HCT116 (cell line): ENCODE measurements at regions not wholly inside any gene's neighbourhood (a gene's known extent, or its start where the extent isn't known, plus 50 kb on each side); places are given as distances from the start of the nearest gene placed in this dataset.

Experiments used
- ATAC-seq: fragments of 200-7000 bp; cut with Tn5 transposase; 2 replicates; pipeline ENCODE4 v1.9.1; 2020; ENCODE audit warnings: mild to moderate bottlenecking, moderate library complexity
- BruUV-seq: library from RNA; stranded (reverse); fragments of 400-500 nt; replicated peaks from 2 replicates; lab custom pipeline; 2021; lab: Mats Ljungman, UMichigan
- CTCF ChIA-PET: fragments of 300-600 bp; sonication (Branson Sonifier 250); formaldehyde crosslinking; loops from one replicate; lab custom pipeline; 2021; ENCODE audit warnings: antibody characterized with exemption; lab: Charles Lee
- POLR2A ChIA-PET: fragments of 300-600, 350-600 bp; sonication (Branson Sonifier 250); formaldehyde crosslinking; loops from one replicate; lab custom pipeline; 2021; ENCODE audit warnings: antibody characterized with exemption; lab: Charles Lee
- RAD21 ChIA-PET, 2 experiments: fragments of 300-600 bp; sonication (Branson Sonifier 250); formaldehyde crosslinking; loops; one replicate each; lab custom pipeline; 2023; ENCODE audit warnings: low total read pairs in 2 of 2; ENCODE audit not compliant: uncharacterized antibody in 2 of 2, unreplicated experiment in 2 of 2, low non-redundant PET in 1 of 2; lab: Charles Lee
- DNase-seq: peaks from one replicate; pipeline ENCODE4 v3.0.0-alpha.2; 2010; ENCODE audit warnings: low read depth, low spot score
- H2AFZ ChIP-seq: fragments of 200-600 bp; shearing (Covaris generic), sonication (generic); 2 replicates; pipeline ENCODE4 v1.6.1; 2017; ENCODE audit warnings: low read depth, mixed run types, mixed read lengths, antibody characterized with exemption, low read length; ENCODE audit not compliant: poor library complexity, severe bottlenecking
- H3K27ac ChIP-seq: 2 replicates; pipeline ENCODE4 v1.5.1; 2012; ENCODE audit warnings: low read depth, low read length
- H3K27me3 ChIP-seq: fragments of 200-600 bp; sonication (generic); 2 replicates; pipeline ENCODE4 v1.6.1; 2016; ENCODE audit warnings: mixed run types, low read length, mixed read lengths; ENCODE audit not compliant: insufficient read depth
- H3K36me3 ChIP-seq, 2 experiments: fragments of 200-500 bp in 1 of 2; fragments of 200-600 bp in 1 of 2; sonication (Bioruptor generic) in 1 of 2; sonication (generic) in 1 of 2; 2 replicates each; pipeline versions ENCODE4 v1.5.1 to v1.6.1; 2014 to 2016; ENCODE audit warnings: low read length in 2 of 2, inconsistent platforms in 1 of 2, mixed read lengths in 1 of 2, mixed run types in 1 of 2; ENCODE audit not compliant: insufficient read depth in 2 of 2, control insufficient read depth in 1 of 2
- H3K4me1 ChIP-seq, 2 experiments: fragments of 200-600 bp in 1 of 2; sonication (generic) in 1 of 2; 2 replicates each; pipeline versions ENCODE4 v1.5.1 to v1.6.1; 2012 to 2017; ENCODE audit warnings: low read length in 2 of 2, inconsistent platforms in 1 of 2, mild to moderate bottlenecking in 1 of 2, mixed read lengths in 1 of 2, mixed run types in 1 of 2, moderate library complexity in 1 of 2; ENCODE audit not compliant: insufficient read depth in 2 of 2, control insufficient read depth in 1 of 2
- H3K4me2 ChIP-seq: fragments of 200-600 bp; sonication (generic); 2 replicates; pipeline ENCODE4 v1.6.1; 2017; ENCODE audit warnings: mixed run types, low read length, mixed read lengths
- H3K4me3 ChIP-seq, 2 experiments: fragments of 200-600 bp in 1 of 2; sonication (generic) in 1 of 2; replicated peaks in 1 of 2; 2 replicates each; pipeline ENCODE4 v1.5.1; 2011 to 2016; ENCODE audit warnings: low read length in 2 of 2, control low read depth in 1 of 2, low read depth in 1 of 2, mild to moderate bottlenecking in 1 of 2, mixed read lengths in 1 of 2, mixed run types in 1 of 2
- H3K79me2 ChIP-seq: fragments of 200-600 bp; sonication (generic); 2 replicates; pipeline ENCODE4 v1.6.1; 2017; ENCODE audit warnings: mild to moderate bottlenecking, mixed run types, low read length, moderate library complexity, mixed read lengths; ENCODE audit not compliant: insufficient read depth
- H3K9ac ChIP-seq: fragments of 200-600 bp; sonication (generic); 2 replicates; pipeline ENCODE4 v1.6.1; 2016; ENCODE audit warnings: low read length, mixed read lengths
- H3K9me2 ChIP-seq: fragments of 200-600 bp; sonication (generic), shearing (Covaris generic); 2 replicates; pipeline ENCODE4 v1.6.1; 2017; ENCODE audit warnings: mixed run types, mild to moderate bottlenecking, moderate library complexity; ENCODE audit not compliant: insufficient read depth
- H3K9me3 ChIP-seq, 2 experiments: fragments of 200-500 bp in 1 of 2; fragments of 200-600 bp in 1 of 2; sonication (Bioruptor generic) in 1 of 2; sonication (generic) in 1 of 2; 2 replicates each; pipeline ENCODE4 v1.6.1; 2014 to 2017; ENCODE audit warnings: low read length in 2 of 2, mixed read lengths in 2 of 2, inconsistent platforms in 1 of 2, low read depth in 1 of 2, mild to moderate bottlenecking in 1 of 2, mixed run types in 1 of 2, moderate library complexity in 1 of 2; ENCODE audit not compliant: control insufficient read depth in 1 of 2, insufficient read depth in 1 of 2
- H4K20me1 ChIP-seq: fragments of 200-600 bp; sonication (generic), shearing (Covaris generic); 2 replicates; pipeline ENCODE4 v1.6.1; 2017; ENCODE audit warnings: mixed run types, mild to moderate bottlenecking, moderate library complexity; ENCODE audit not compliant: insufficient read depth
- CBX3 ChIP-seq: IDR thresholded peaks from 2 replicates; pipeline ENCODE4 v1.6.1; 2012; ENCODE audit warnings: low read depth
- EGR1 ChIP-seq: IDR thresholded peaks from 2 replicates; pipeline ENCODE4 v1.6.1; 2012; ENCODE audit warnings: low read depth
- ELF1 ChIP-seq: IDR thresholded peaks from 2 replicates; pipeline ENCODE4 v1.6.1; 2012; ENCODE audit warnings: low read depth, borderline replicate concordance
- EZH2 ChIP-seq: fragments of 200-600 bp; sonication (generic); IDR thresholded peaks from 2 replicates; pipeline ENCODE4 v1.6.1; 2017; ENCODE audit warnings: antibody characterized with exemption, mixed run types
- EZH2phosphoT487 ChIP-seq: fragments of 200-600 bp; IDR thresholded peaks from 2 replicates; pipeline ENCODE4 v1.6.1; 2018; ENCODE audit warnings: antibody characterized with exemption, borderline replicate concordance
- JUND ChIP-seq: IDR thresholded peaks from 2 replicates; pipeline ENCODE4 v1.6.1; 2012
- POLR2A ChIP-seq: IDR thresholded peaks from 2 replicates; pipeline ENCODE4 v1.7.0; 2011; ENCODE audit warnings: borderline replicate concordance; ENCODE audit not compliant: insufficient read depth, insufficient read length; ENCODE audit errors: extremely low read depth
- SIN3A ChIP-seq: IDR thresholded peaks from 2 replicates; pipeline ENCODE4 v1.6.1; 2012; ENCODE audit warnings: low read depth
- SP1 ChIP-seq: IDR thresholded peaks from 2 replicates; pipeline ENCODE4 v1.6.1; 2012; ENCODE audit warnings: low read depth
- TCF7L2 ChIP-seq: IDR thresholded peaks from 2 replicates; pipeline ENCODE4 v1.7.0; 2011; ENCODE audit warnings: borderline replicate concordance, inconsistent platforms; ENCODE audit not compliant: insufficient read depth, insufficient read length; ENCODE audit errors: extremely low read depth
- YY1 ChIP-seq: IDR thresholded peaks from 2 replicates; pipeline ENCODE4 v1.6.1; 2011; ENCODE audit warnings: low read length, low read depth, moderate library complexity, mild to moderate bottlenecking; ENCODE audit not compliant: insufficient replicate concordance; ENCODE audit errors: extremely low read depth
- ZBTB33 ChIP-seq: IDR thresholded peaks from 2 replicates; pipeline ENCODE4 v1.6.1; 2011; ENCODE audit warnings: mild to moderate bottlenecking, low read length, moderate library complexity; ENCODE audit not compliant: insufficient replicate concordance; ENCODE audit errors: extremely low read depth
- ZFX ChIP-seq: fragments of 450-650 bp; IDR thresholded peaks from 2 replicates; pipeline ENCODE4 v1.6.1; 2017
- ZNF274 ChIP-seq: fragments of 200-500 bp; sonication (Bioruptor generic); IDR thresholded peaks from 2 replicates; pipeline ENCODE4 v1.6.1; 2014; ENCODE audit warnings: mild to moderate bottlenecking, low read depth, low read length, inconsistent platforms
- intact Hi-C: fragments of 100-400 bp; cut with micrococcal nuclease; formaldehyde crosslinking; loops from 2 replicates; pipeline ENCODE4 v1.10.0; 2022
- TF ChIP-seq, protein P1 (sequence below), 3 experiments: fragments of 200-600 bp in 1 of 3; sonication (generic) in 1 of 3; IDR thresholded peaks in 2 of 3; conservative IDR thresholded peaks in 1 of 3; 2 replicates each; pipeline ENCODE4 v1.5.1; 2012 to 2017; ENCODE audit warnings: low read depth in 2 of 3, low read length in 2 of 3, antibody characterized with exemption in 1 of 3, borderline replicate concordance in 1 of 3, control low read depth in 1 of 3, mild to moderate bottlenecking in 1 of 3, mixed read lengths in 1 of 3, mixed run types in 1 of 3, moderate library complexity in 1 of 3; ENCODE audit not compliant: insufficient read depth in 1 of 3
- TF ChIP-seq, protein P2 (sequence below): IDR thresholded peaks from 2 replicates; pipeline ENCODE4 v1.6.1; 2012
- TF ChIP-seq, protein P3 (sequence below): IDR thresholded peaks from 2 replicates; pipeline ENCODE4 v1.6.1; 2012
- TF ChIP-seq, protein P4 (sequence below): IDR thresholded peaks from 2 replicates; pipeline ENCODE4 v1.6.1; 2012; ENCODE audit warnings: low read depth

DNA sequence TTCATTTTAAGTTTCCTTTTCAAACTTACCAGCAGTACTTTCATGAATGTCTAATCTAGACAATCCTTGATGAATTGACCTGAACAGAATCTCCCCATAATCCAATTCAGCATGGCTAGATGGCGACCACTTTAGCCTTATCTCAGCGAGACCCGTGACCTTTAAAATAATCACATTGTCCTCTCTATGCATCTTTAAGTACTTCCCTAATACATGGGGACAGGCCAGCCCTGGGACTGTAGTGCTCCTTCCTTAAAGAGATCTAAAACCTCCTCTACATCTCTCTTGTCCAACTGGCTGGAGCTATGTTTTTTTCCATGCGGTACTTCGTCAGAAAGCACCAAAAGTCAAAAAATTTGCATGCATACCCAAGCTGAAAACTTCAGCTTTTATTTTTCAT, 746.0 kb downstream of the VRK1 start:
- ChIA-PET POLR2A (no interaction called here), CTCF (no interaction called here), RAD21 (no interaction called here)
- H4K20me1 ChIP-seq, result no peaks in the 10 kb centered on the region
- no peak overlapping the region for H2AFZ ChIP-seq
- DNase-seq (no peak), ATAC-seq (no peak)
- intact Hi-C loops, result no loop called here
- no TSS peak for BruUV-seq
- H3K4me1 ChIP-seq, result peaks cover 0 to 4% of the 10 kb centered on the region in 2 experiments; a peak in 1 of 4 replicates
- H3K27ac ChIP-seq, result no peak overlapping the region
- no peaks in the 10 kb centered on the region for H3K9me2 ChIP-seq
- no peaks in the 10 kb centered on the region for H3K9me3 ChIP-seq
- no peak overlapping the region for H3K4me3 ChIP-seq
- TF ChIP-seq SP1 (no peak), SIN3A (no peak), POLR2A (no peak), EZH2 (no peak), EZH2phosphoT487 (no peak), CBX3 (no peak), JUND (no peak), ZFX (no peak), TCF7L2 (no peak), ZNF274 (no peak), ELF1 (no peak), YY1 (no peak), ZBTB33 (no peak), EGR1 (no peak)
- TF ChIP-seq, protein P1, sequence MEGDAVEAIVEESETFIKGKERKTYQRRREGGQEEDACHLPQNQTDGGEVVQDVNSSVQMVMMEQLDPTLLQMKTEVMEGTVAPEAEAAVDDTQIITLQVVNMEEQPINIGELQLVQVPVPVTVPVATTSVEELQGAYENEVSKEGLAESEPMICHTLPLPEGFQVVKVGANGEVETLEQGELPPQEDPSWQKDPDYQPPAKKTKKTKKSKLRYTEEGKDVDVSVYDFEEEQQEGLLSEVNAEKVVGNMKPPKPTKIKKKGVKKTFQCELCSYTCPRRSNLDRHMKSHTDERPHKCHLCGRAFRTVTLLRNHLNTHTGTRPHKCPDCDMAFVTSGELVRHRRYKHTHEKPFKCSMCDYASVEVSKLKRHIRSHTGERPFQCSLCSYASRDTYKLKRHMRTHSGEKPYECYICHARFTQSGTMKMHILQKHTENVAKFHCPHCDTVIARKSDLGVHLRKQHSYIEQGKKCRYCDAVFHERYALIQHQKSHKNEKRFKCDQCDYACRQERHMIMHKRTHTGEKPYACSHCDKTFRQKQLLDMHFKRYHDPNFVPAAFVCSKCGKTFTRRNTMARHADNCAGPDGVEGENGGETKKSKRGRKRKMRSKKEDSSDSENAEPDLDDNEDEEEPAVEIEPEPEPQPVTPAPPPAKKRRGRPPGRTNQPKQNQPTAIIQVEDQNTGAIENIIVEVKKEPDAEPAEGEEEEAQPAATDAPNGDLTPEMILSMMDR (IDR thresholded peaks at IDR 0.05 in 2 of 3, conservative IDR thresholded peaks at IDR 0.05 in 1 of 3; ENCODE audit: borderline replicate concordance in 1 of 3, insufficient read depth in 1 of 3, low read depth in 2 of 3, low read length in 2 of 3), result no peak
- TF ChIP-seq, protein P2, sequence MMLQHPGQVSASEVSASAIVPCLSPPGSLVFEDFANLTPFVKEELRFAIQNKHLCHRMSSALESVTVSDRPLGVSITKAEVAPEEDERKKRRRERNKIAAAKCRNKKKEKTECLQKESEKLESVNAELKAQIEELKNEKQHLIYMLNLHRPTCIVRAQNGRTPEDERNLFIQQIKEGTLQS, result no peak
- TF ChIP-seq, protein P3, sequence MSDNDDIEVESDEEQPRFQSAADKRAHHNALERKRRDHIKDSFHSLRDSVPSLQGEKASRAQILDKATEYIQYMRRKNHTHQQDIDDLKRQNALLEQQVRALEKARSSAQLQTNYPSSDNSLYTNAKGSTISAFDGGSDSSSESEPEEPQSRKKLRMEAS, result no peak
- TF ChIP-seq, protein P4, sequence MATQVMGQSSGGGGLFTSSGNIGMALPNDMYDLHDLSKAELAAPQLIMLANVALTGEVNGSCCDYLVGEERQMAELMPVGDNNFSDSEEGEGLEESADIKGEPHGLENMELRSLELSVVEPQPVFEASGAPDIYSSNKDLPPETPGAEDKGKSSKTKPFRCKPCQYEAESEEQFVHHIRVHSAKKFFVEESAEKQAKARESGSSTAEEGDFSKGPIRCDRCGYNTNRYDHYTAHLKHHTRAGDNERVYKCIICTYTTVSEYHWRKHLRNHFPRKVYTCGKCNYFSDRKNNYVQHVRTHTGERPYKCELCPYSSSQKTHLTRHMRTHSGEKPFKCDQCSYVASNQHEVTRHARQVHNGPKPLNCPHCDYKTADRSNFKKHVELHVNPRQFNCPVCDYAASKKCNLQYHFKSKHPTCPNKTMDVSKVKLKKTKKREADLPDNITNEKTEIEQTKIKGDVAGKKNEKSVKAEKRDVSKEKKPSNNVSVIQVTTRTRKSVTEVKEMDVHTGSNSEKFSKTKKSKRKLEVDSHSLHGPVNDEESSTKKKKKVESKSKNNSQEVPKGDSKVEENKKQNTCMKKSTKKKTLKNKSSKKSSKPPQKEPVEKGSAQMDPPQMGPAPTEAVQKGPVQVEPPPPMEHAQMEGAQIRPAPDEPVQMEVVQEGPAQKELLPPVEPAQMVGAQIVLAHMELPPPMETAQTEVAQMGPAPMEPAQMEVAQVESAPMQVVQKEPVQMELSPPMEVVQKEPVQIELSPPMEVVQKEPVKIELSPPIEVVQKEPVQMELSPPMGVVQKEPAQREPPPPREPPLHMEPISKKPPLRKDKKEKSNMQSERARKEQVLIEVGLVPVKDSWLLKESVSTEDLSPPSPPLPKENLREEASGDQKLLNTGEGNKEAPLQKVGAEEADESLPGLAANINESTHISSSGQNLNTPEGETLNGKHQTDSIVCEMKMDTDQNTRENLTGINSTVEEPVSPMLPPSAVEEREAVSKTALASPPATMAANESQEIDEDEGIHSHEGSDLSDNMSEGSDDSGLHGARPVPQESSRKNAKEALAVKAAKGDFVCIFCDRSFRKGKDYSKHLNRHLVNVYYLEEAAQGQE, result no peak
- no peak overlapping the region for H3K4me2 ChIP-seq
- no peaks in the 10 kb centered on the region for H3K79me2 ChIP-seq
- no peaks in the 10 kb centered on the region for H3K36me3 ChIP-seq
- no peak overlapping the region for H3K9ac ChIP-seq
- peaks cover 10% of the 10 kb centered on the region; the same call in 1 of the 2 replicates for H3K27me3 ChIP-seq
